ENCODE measurements at regions not wholly inside any gene's neighbourhood (a gene's known extent, or its start where the extent isn't known, plus 50 kb on each side); places are given as distances from the start of the nearest gene placed in this dataset.
"Not testable (repeated sequence)": the region's sequence is repeated elsewhere in the genome, so short reads cannot be mapped to it uniquely, and the experiment has no call there.

GRCh38 chr1:68814067-68814466, 317.2 kb upstream of the DEPDC1 start:
- H3K4me1 Mint-ChIP-seq: peaks cover 14% of the 10 kb centered on the region

DNA sequence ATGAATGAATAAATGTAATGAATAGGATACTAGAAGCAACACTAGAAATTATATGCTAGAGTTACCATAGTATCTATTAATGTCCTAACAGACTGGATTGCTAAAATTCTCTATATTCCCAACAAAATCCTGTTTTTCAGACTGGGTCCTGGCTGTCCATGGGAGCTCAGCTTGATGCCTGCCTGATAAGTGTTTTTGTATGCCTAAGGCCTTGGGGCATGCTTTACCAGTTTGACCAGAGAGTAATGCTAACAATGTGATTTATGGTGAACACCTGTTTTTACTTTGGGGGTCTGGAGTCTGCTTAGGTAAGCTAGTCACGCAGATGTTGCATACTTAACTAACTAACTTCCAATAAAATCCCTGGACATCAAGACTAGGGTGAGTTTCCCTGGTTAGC, 318.8 kb upstream of the DEPDC1 start:
- peaks cover 14% of the 10 kb centered on the region for H3K4me1 Mint-ChIP-seq
- no peaks in the 10 kb centered on the region for H3K36me3 Mint-ChIP-seq (ENCODE audit: low read depth)
- no peak for TF ChIP-seq CTCF (IDR thresholded peaks at IDR 0.05; ENCODE audit: unreplicated experiment in 3 of 3)
- H3K9me3 Mint-ChIP-seq: peaks cover 2% of the 10 kb centered on the region
- H3K27me3 Mint-ChIP-seq (ENCODE audit: low read depth): no peaks in the 10 kb centered on the region
- peak overlapping the region in 1 of 3 experiments; percentile 39 for H3K27ac Mint-ChIP-seq
- H3K4me3 Mint-ChIP-seq: no peak overlapping the region

More at GRCh38 chr1:68814067-68814466, 317.2 kb upstream of the DEPDC1 start:
- Mint-ChIP-seq H3K27me3 (ENCODE audit: low read depth) (no peaks in the 10 kb centered on the region), H3K4me3 (no peak overlapping the region), H3K36me3 (ENCODE audit: low read depth) (no peaks in the 10 kb centered on the region), H3K9me3 (peaks cover 2% of the 10 kb centered on the region), H3K27ac (peak overlapping the region in 1 of 3 experiments; percentile 12)
- TF ChIP-seq CTCF (IDR thresholded peaks at IDR 0.05; ENCODE audit: unreplicated experiment in 3 of 3): no peak

- H3K4me3 Mint-ChIP-seq, H3K27ac Mint-ChIP-seq, H3K4me1 Mint-ChIP-seq: not testable (repeated sequence)
Measured at GRCh38 chr1:68817505-68818210, 320.8 kb upstream of the DEPDC1 start.

GRCh38 chr1:68819190-68819829, 322.4 kb upstream of the DEPDC1 start:
- H3K27ac Mint-ChIP-seq: no peak overlapping the region
- H3K9me3 Mint-ChIP-seq: peaks cover 2% of the 10 kb centered on the region
- TF ChIP-seq CTCF (IDR thresholded peaks at IDR 0.05; ENCODE audit: unreplicated experiment in 3 of 3): peak; percentile 23 to 44 (median 29)
- no peaks in the 10 kb centered on the region for H3K36me3 Mint-ChIP-seq (ENCODE audit: low read depth)
- H3K27me3 Mint-ChIP-seq (ENCODE audit: low read depth): no peaks in the 10 kb centered on the region
- no peak overlapping the region for H3K4me3 Mint-ChIP-seq
- H3K4me1 Mint-ChIP-seq: peaks cover 3% of the 10 kb centered on the region

More at GRCh38 chr1:68817505-68818210, 320.8 kb upstream of the DEPDC1 start:
- not testable (repeated sequence) for H3K27me3 Mint-ChIP-seq (ENCODE audit: low read depth); H3K9me3 Mint-ChIP-seq; H3K36me3 Mint-ChIP-seq (ENCODE audit: low read depth)

DNA sequence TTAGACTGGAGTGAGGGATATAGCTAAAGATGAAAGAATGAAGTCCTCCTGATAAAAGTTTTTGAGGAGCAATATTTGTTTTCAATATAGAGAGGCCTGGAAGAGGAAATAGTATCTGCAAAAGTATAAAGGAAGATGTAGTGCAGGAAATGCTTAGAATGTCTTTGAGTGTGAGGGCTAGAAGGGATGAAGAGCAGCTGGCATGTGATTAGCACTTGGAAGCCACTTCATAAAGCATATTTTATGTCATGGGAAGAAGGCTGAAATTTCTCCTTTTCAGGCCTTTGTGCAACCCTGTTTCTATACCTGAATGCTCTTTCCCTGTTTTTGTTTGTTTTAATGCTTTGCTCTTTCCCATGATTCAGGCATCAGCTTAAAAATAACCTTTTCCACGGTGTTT, 323.3 kb upstream of the DEPDC1 start:
- Mint-ChIP-seq H3K27ac (no peak overlapping the region), H3K27me3 (ENCODE audit: low read depth) (no peaks in the 10 kb centered on the region), H3K4me3 (no peak overlapping the region), H3K36me3 (ENCODE audit: low read depth) (no peaks in the 10 kb centered on the region), H3K9me3 (peaks cover 2% of the 10 kb centered on the region), H3K4me1 (no peaks in the 10 kb centered on the region)
- no peak for TF ChIP-seq CTCF (IDR thresholded peaks at IDR 0.05; ENCODE audit: unreplicated experiment in 3 of 3)

DNA sequence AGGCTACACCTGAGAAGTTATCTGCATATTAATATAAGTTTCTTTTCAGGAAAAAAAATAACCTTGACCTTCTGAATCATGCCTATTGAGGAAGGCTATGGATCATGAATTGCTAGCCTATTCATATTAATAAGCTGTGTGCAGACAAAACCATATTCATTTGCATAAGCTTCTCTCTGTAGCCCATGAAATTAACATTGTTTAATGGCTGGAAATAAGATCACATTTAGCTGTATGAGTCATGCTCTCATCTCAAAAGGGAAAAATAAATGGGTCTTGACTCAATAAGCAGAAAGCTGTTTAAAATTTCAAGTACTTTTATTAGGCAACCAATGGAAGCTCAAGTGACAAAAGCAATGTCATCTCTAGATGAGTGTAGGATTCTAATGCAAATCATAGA, 330.0 kb upstream of the DEPDC1 start:
- H3K27me3 Mint-ChIP-seq (ENCODE audit: low read depth): no peaks in the 10 kb centered on the region
- no peak for TF ChIP-seq CTCF (IDR thresholded peaks at IDR 0.05; ENCODE audit: unreplicated experiment in 3 of 3)
- H3K4me3 Mint-ChIP-seq: no peak overlapping the region
- peaks cover 15% of the 10 kb centered on the region for H3K9me3 Mint-ChIP-seq
- H3K27ac Mint-ChIP-seq: no peak overlapping the region
- H3K4me1 Mint-ChIP-seq: no peaks in the 10 kb centered on the region
- no peaks in the 10 kb centered on the region for H3K36me3 Mint-ChIP-seq (ENCODE audit: low read depth)

Measured in nephron (organoid).